Fibroblast of mammary gland (primary cell): ENCODE measurements at regions not wholly inside any gene's neighbourhood (a gene's known extent, or its start where the extent isn't known, plus 50 kb on each side); places are given as distances from the start of the nearest gene placed in this dataset.

Experiments used
- DNase-seq: peaks from one replicate; pipeline ENCODE4 v3.0.0-alpha.2; 2010; ENCODE audit warnings: low read depth
- H3K4me3 ChIP-seq: 2 replicates; pipeline ENCODE4 v1.5.1; 2011; ENCODE audit warnings: low read depth, mild to moderate bottlenecking, low read length, moderate library complexity; ENCODE audit not compliant: control insufficient read depth
- TF ChIP-seq, protein P1 (sequence below): conservative IDR thresholded peaks from 2 replicates; pipeline ENCODE4 v1.5.1; 2011; ENCODE audit warnings: low read depth, low read length, inconsistent platforms; ENCODE audit not compliant: control insufficient read depth, insufficient read depth

DNA sequence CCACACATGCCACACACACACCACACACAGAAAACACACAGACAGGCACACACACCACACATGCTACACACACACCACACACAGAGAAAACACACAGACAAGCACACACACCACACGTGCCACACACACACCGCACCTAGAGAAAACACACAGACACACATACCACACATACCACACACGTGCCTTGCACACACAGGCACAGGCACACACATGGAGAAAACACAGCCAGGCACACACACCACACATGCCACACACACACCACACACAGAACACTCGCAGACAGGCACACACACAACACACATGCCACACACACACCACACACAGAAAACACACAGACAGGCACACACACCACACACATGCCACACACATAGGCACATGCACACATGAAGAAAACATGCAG is 242.1 kb upstream of the MYT1L start:
- H3K4me3 ChIP-seq, result no peak overlapping the region
- DNase-seq, result no peak
- TF ChIP-seq, protein P1, sequence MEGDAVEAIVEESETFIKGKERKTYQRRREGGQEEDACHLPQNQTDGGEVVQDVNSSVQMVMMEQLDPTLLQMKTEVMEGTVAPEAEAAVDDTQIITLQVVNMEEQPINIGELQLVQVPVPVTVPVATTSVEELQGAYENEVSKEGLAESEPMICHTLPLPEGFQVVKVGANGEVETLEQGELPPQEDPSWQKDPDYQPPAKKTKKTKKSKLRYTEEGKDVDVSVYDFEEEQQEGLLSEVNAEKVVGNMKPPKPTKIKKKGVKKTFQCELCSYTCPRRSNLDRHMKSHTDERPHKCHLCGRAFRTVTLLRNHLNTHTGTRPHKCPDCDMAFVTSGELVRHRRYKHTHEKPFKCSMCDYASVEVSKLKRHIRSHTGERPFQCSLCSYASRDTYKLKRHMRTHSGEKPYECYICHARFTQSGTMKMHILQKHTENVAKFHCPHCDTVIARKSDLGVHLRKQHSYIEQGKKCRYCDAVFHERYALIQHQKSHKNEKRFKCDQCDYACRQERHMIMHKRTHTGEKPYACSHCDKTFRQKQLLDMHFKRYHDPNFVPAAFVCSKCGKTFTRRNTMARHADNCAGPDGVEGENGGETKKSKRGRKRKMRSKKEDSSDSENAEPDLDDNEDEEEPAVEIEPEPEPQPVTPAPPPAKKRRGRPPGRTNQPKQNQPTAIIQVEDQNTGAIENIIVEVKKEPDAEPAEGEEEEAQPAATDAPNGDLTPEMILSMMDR, result no peak

DNA sequence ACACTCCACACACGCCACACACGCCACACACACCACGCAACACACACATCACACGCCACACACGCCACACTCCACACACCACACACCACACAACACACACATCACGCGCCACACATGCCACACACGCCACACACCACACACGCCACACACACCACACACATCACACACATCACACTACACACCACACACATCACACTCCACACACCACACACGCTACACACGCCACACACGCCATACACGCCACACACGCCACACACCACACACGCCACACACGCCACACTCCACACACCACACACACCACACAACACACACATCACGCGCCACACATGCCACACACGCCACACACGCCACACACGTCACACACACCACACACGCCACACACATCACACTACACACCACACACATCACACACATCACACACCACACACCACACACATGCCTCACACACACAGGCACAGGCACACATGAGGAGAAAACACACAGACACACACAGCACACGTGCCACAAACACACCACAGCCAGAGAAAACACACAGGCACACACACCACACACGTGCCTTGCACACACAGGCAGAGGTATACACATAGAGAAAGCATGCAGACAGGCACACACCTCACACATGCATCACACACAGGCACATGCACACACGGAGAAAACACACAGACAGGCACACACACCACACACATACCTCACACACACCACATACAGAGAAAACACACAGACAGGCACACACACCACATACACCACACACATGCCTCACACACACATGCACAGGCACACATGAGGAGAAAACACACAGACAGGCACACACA is 241.5 kb upstream of the MYT1L start:
- no peak for DNase-seq
- H3K4me3 ChIP-seq, result no peak overlapping the region
- TF ChIP-seq, protein P1, result no peak

DNA sequence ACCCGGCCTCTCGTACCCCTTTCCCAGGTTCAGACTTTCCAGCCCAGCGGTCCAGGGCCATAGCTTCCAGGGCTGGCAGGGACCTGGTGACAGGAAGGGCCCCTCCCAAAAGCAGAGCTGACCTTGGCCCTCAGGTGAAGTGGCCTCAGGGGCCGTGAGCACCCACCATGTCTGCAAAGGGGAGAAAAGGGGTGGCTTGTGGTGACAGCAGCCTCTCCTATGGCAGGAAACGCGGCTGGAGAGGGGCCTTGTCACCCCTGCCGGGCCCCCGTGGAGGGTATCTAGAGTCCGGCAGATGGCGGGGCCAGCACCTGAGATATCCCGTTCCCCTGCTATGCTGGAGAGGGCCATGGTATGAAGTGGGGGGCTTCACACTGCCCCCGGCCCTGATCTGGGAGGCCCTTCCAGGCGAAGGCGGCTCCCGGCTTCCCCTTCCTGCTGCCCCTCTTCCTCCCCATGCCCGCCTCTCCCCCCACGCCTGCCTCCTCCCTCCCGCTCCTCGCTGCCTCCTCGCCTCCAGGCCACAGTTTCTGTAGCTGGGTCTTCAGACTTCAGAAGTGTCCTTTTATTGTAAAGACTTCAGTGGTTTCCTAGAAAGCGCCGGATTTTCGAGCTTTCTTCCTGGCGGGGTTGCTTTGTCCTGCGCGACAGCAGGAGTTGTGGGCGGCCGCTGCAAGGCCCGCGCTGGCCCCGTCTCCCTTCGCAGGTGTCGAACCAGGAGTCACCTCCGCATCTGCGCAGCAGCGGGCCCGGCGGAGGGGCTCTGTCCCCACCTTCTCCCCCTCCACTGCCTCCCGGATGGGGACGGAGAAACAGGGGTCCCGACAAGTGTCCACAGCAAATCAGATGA is 240.5 kb upstream of the MYT1L start:
- no peak for DNase-seq

DNA sequence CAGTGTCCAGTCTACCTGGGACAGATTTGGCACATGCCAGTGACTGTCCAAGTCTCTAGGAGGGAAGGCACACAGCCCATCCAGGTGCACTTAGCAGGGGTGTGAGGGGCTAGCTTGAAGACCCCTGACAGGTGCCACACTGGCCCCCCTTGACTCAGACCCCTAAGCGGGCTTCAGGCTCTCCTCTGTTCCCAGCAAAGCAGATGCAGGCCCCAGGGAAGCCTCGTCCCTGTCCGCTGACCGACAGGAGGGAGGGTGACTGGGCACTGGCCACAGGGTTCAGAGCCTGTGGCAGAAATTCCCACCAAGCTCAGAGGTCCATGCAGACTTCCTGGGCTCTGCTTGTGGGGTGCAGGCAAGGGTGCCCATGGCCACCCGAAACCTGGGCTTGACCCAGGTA is 239.8 kb upstream of the MYT1L start:
- DNase-seq, result no peak
- TF ChIP-seq, protein P1, result no peak
- no peak overlapping the region for H3K4me3 ChIP-seq

More for the DNA sequence above, 240.5 kb upstream of the MYT1L start:
- H3K4me3 ChIP-seq, result no peak overlapping the region
- TF ChIP-seq, protein P1, result no peak

DNA sequence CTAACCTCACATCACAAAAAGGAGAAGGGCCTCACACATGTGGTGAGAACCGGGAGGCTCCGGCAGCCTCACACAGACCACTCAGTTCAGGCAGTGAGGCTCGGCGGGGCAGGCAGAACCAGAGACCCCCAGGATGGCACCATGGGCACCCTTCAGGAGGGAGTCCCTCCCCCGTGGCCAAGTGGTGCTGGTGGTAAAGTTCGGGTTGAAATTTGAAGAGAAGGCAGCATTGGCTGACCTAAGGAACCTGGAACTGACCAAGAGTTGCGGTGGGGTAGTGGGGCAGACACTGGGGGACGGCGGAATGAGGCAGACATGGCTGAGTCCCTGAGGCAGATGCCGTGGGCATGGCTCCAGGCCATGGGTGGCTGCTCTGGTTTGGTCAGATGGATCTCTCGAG is 239.3 kb upstream of the MYT1L start:
- TF ChIP-seq, protein P1, result no peak
- no peak for DNase-seq
- no peak overlapping the region for H3K4me3 ChIP-seq

DNA sequence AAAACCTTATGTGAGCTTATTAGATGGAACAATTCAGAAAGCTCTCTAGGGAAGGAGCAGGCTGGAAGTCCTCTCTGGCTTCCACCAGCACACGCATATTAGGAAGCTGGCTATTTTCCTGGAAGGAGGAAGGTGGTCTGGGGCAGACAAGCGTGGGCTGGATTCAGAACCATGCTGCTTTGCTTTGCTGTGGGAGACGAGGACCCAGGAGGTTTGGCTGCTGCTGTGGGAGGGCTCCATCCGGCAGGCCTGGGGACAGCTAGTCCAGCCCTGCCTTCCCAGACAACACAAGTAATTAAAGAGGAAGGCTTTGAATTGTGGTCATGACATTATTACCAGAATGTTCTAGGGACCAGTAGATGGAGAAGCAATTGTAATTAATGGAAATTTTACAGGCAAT is 238.8 kb upstream of the MYT1L start:
- DNase-seq, result no peak
- TF ChIP-seq, protein P1, result no peak
- H3K4me3 ChIP-seq, result no peak overlapping the region
